ENCODE measurements at regions not wholly inside any gene's neighbourhood (a gene's known extent, or its start where the extent isn't known, plus 50 kb on each side); places are given as distances from the start of the nearest gene placed in this dataset.

DNA sequence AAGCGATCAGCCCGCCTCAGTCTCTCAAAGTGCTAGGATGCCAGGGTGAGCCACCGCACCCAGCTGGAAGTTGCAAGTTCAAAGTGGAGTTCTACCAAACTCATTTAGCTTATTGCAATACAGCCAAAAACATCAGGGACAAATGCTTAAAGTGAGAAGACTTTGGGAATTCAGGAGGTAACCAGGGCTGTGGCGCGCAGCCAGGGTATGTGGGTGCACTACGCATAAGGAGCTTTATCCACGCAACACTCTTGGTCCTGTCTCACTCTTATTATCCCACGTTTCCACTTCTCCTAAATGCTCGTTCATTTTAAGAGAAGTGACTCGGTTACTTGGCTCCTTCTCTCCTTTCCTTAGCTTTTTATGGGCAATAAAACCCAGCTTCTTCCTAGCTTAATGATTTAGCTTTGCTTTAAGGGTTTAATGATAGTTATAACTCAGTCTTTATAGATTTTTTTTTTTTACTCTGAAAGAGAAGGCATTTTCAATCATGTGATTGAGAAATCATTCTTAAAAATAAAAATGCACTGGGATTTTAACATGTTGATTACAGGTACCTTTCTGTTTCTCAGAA lies 199.8 kb downstream of the KCNE4 start:
- Histone ChIP-seq H3K9ac (ENCODE audit: low read length in 2 of 2) (no peak overlapping the region), H3K36me3 (ENCODE audit: control insufficient read depth in 2 of 2, insufficient read depth in 2 of 2, low read length in 2 of 2) (no peaks in the 10 kb centered on the region), H3K27me3 (ENCODE audit: control insufficient read depth in 1 of 2, insufficient read depth in 2 of 2, low read length in 2 of 2) (no peaks in the 10 kb centered on the region), H3K4me3 (ENCODE audit: low read length in 2 of 2) (no peak overlapping the region), H3K4me1 (ENCODE audit: control insufficient read depth, insufficient read depth, low read length) (no peaks in the 10 kb centered on the region), H3K27ac (ENCODE audit: low read length) (no peak overlapping the region), H3K9me3 (ENCODE audit: control insufficient read depth in 2 of 2, low read length in 2 of 2) (no peaks in the 10 kb centered on the region)

DNA sequence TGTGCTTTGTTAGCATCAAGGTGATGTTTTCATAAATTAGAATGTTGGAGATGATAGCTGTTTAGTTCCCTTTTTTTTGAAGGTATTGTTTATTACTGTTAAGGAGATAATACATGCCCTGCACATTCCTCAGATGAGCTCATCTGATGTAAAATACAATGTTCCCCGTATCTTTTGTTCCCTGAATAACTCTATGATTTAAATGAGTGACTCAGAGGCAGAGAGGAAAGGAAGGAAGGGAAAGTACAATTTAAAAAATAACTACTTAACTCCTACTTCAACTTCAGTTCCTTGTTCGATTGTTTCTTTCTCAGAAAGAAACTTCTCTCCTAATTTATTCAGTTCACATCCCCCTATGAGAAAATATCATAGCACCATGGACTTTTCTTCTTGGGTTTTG lies 208.7 kb downstream of the KCNE4 start:
- Histone ChIP-seq H3K4me3 (ENCODE audit: low read length in 2 of 2) (no peak overlapping the region), H3K36me3 (ENCODE audit: control insufficient read depth in 2 of 2, insufficient read depth in 2 of 2, low read length in 2 of 2) (no peaks in the 10 kb centered on the region), H3K27ac (ENCODE audit: low read length) (no peak overlapping the region), H3K9me3 (ENCODE audit: control insufficient read depth in 2 of 2, low read length in 2 of 2) (no peaks in the 10 kb centered on the region), H3K4me1 (ENCODE audit: control insufficient read depth, insufficient read depth, low read length) (no peaks in the 10 kb centered on the region), H3K27me3 (ENCODE audit: control insufficient read depth in 1 of 2, insufficient read depth in 2 of 2, low read length in 2 of 2) (no peaks in the 10 kb centered on the region), H3K9ac (ENCODE audit: low read length in 2 of 2) (no peak overlapping the region)

DNA sequence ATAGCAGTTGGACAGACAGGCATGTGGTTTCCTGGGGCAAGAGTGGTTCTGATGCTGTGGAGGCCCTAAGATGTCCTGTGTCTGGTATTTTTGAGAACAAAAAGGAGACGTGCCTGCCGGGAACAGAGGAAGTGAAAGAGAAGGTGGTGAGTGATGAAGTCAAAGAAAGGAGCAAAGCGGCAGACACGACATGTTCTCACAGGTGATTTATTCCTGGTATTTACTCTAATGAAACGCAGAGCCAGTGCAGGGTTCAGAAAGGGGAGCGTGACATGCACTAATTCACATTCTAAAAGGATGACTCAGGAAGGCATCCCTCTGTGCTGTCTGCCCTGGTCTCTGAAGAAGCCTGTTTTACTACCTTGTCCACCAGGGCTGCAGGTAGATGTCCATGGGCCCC lies 211.0 kb downstream of the KCNE4 start:
- Histone ChIP-seq H3K9ac (ENCODE audit: low read length in 2 of 2) (no peak overlapping the region), H3K4me1 (ENCODE audit: control insufficient read depth, insufficient read depth, low read length) (no peaks in the 10 kb centered on the region), H3K27me3 (ENCODE audit: control insufficient read depth in 1 of 2, insufficient read depth in 2 of 2, low read length in 2 of 2) (no peaks in the 10 kb centered on the region), H3K4me3 (ENCODE audit: low read length in 2 of 2) (no peak overlapping the region), H3K9me3 (ENCODE audit: control insufficient read depth in 2 of 2, low read length in 2 of 2) (no peaks in the 10 kb centered on the region), H3K36me3 (ENCODE audit: control insufficient read depth in 2 of 2, insufficient read depth in 2 of 2, low read length in 2 of 2) (no peaks in the 10 kb centered on the region), H3K27ac (ENCODE audit: low read length) (no peak overlapping the region)

GRCh38 chr2:223264541-223265193 lies 212.7 kb downstream of the KCNE4 start:
- Histone ChIP-seq H3K27ac (ENCODE audit: low read length) (no peak overlapping the region), H3K9me3 (ENCODE audit: control insufficient read depth in 2 of 2, low read length in 2 of 2) (no peaks in the 10 kb centered on the region), H3K9ac (ENCODE audit: low read length in 2 of 2) (no peak overlapping the region), H3K4me3 (ENCODE audit: low read length in 2 of 2) (no peak overlapping the region), H3K4me1 (ENCODE audit: control insufficient read depth, insufficient read depth, low read length) (no peaks in the 10 kb centered on the region), H3K27me3 (ENCODE audit: control insufficient read depth in 1 of 2, insufficient read depth in 2 of 2, low read length in 2 of 2) (no peaks in the 10 kb centered on the region), H3K36me3 (ENCODE audit: control insufficient read depth in 2 of 2, insufficient read depth in 2 of 2, low read length in 2 of 2) (no peaks in the 10 kb centered on the region)

- no peaks in the 10 kb centered on the region for H3K36me3 ChIP-seq (ENCODE audit: control insufficient read depth in 2 of 2, insufficient read depth in 2 of 2, low read length in 2 of 2)
- no peaks in the 10 kb centered on the region for H3K9me3 ChIP-seq (ENCODE audit: control insufficient read depth in 2 of 2, low read length in 2 of 2)
- no peaks in the 10 kb centered on the region for H3K27me3 ChIP-seq (ENCODE audit: control insufficient read depth in 1 of 2, insufficient read depth in 2 of 2, low read length in 2 of 2)
- H3K4me1 ChIP-seq (ENCODE audit: control insufficient read depth, insufficient read depth, low read length): no peaks in the 10 kb centered on the region
- H3K27ac ChIP-seq (ENCODE audit: low read length): no peak overlapping the region
- H3K4me3 ChIP-seq (ENCODE audit: low read length in 2 of 2): no peak overlapping the region
- H3K9ac ChIP-seq (ENCODE audit: low read length in 2 of 2): no peak overlapping the region
These were observed 215.4 kb downstream of the KCNE4 start for GRCh38 chr2:223267160-223267951.

- Histone ChIP-seq H3K4me3 (ENCODE audit: low read length in 2 of 2) (no peak overlapping the region), H3K36me3 (ENCODE audit: control insufficient read depth in 2 of 2, insufficient read depth in 2 of 2, low read length in 2 of 2) (no peaks in the 10 kb centered on the region), H3K9ac (ENCODE audit: low read length in 2 of 2) (no peak overlapping the region), H3K27me3 (ENCODE audit: control insufficient read depth in 1 of 2, insufficient read depth in 2 of 2, low read length in 2 of 2) (no peaks in the 10 kb centered on the region), H3K9me3 (ENCODE audit: control insufficient read depth in 2 of 2, low read length in 2 of 2) (no peaks in the 10 kb centered on the region), H3K27ac (ENCODE audit: low read length) (no peak overlapping the region), H3K4me1 (ENCODE audit: control insufficient read depth, insufficient read depth, low read length) (no peaks in the 10 kb centered on the region)
These were observed 217.4 kb downstream of the KCNE4 start for GRCh38 chr2:223269386-223269785.

GRCh38 chr2:223270548-223270947 lies 218.6 kb downstream of the KCNE4 start:
- Histone ChIP-seq H3K36me3 (ENCODE audit: control insufficient read depth in 2 of 2, insufficient read depth in 2 of 2, low read length in 2 of 2) (no peaks in the 10 kb centered on the region), H3K27me3 (ENCODE audit: control insufficient read depth in 1 of 2, insufficient read depth in 2 of 2, low read length in 2 of 2) (no peaks in the 10 kb centered on the region), H3K27ac (ENCODE audit: low read length) (no peak overlapping the region), H3K4me3 (ENCODE audit: low read length in 2 of 2) (no peak overlapping the region), H3K9me3 (ENCODE audit: control insufficient read depth in 2 of 2, low read length in 2 of 2) (no peaks in the 10 kb centered on the region), H3K9ac (ENCODE audit: low read length in 2 of 2) (no peak overlapping the region), H3K4me1 (ENCODE audit: control insufficient read depth, insufficient read depth, low read length) (no peaks in the 10 kb centered on the region)

DNA sequence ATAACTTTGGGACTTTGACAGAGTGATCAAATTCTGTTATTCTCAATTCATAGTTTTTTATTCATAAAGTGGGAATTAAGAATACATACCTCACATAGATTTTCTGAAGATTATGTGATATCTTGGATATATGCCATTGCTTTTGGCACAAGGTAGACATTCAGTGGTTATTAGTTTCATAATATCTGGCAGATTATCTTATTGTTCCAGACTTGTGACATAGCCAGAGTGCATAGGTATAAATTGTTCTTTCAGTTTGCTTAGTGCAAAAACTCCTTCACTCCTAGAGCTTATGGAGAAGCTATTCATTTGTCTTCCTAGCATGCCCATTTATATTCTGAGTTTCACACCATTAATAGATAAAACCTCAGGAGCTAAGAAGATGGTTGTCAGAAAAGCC lies 222.0 kb downstream of the KCNE4 start:
- Histone ChIP-seq H3K9me3 (ENCODE audit: control insufficient read depth in 2 of 2, low read length in 2 of 2) (no peaks in the 10 kb centered on the region), H3K4me3 (ENCODE audit: low read length in 2 of 2) (no peak overlapping the region), H3K4me1 (ENCODE audit: control insufficient read depth, insufficient read depth, low read length) (no peaks in the 10 kb centered on the region), H3K27ac (ENCODE audit: low read length) (no peak overlapping the region), H3K36me3 (ENCODE audit: control insufficient read depth in 2 of 2, insufficient read depth in 2 of 2, low read length in 2 of 2) (no peaks in the 10 kb centered on the region), H3K9ac (ENCODE audit: low read length in 2 of 2) (no peak overlapping the region), H3K27me3 (ENCODE audit: control insufficient read depth in 1 of 2, insufficient read depth in 2 of 2, low read length in 2 of 2) (no peaks in the 10 kb centered on the region)

GRCh38 chr2:223282221-223282620 lies 230.2 kb downstream of the KCNE4 start:
- Histone ChIP-seq H3K36me3 (ENCODE audit: control insufficient read depth in 2 of 2, insufficient read depth in 2 of 2, low read length in 2 of 2) (no peaks in the 10 kb centered on the region), H3K27me3 (ENCODE audit: control insufficient read depth in 1 of 2, insufficient read depth in 2 of 2, low read length in 2 of 2) (no peaks in the 10 kb centered on the region), H3K4me3 (ENCODE audit: low read length in 2 of 2) (no peak overlapping the region), H3K9ac (ENCODE audit: low read length in 2 of 2) (no peak overlapping the region), H3K4me1 (ENCODE audit: control insufficient read depth, insufficient read depth, low read length) (no peaks in the 10 kb centered on the region), H3K27ac (ENCODE audit: low read length) (no peak overlapping the region), H3K9me3 (ENCODE audit: control insufficient read depth in 2 of 2, low read length in 2 of 2) (no peaks in the 10 kb centered on the region)

DNA sequence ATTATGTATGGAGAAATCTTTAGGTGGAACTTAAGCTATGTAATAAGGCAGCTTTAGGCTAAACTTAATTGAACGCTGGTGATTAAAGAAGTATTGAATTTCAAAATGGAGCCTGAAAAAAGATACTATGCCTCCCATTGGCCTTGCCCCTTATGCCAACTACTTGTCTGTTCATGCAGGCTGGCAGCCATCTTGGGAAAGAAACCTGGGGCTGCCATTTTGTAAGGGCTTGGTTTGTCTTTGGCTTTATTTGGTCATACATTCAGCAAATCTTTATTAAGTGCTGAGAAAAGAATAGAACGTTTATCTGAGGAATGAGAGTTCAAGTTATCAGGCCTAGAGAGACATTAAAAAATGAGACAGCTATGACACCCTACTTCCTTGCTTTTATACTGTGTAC lies 231.3 kb downstream of the KCNE4 start:
- no peak overlapping the region for H3K9ac ChIP-seq (ENCODE audit: low read length in 2 of 2)
- H3K36me3 ChIP-seq (ENCODE audit: control insufficient read depth in 2 of 2, insufficient read depth in 2 of 2, low read length in 2 of 2): no peaks in the 10 kb centered on the region

GRCh38 chr2:223283771-223284170 lies 231.8 kb downstream of the KCNE4 start:
- Histone ChIP-seq H3K9ac (ENCODE audit: low read length in 2 of 2) (no peak overlapping the region), H3K4me1 (ENCODE audit: control insufficient read depth, insufficient read depth, low read length) (no peaks in the 10 kb centered on the region), H3K27me3 (ENCODE audit: control insufficient read depth in 1 of 2, insufficient read depth in 2 of 2, low read length in 2 of 2) (no peaks in the 10 kb centered on the region), H3K36me3 (ENCODE audit: control insufficient read depth in 2 of 2, insufficient read depth in 2 of 2, low read length in 2 of 2) (no peaks in the 10 kb centered on the region), H3K27ac (ENCODE audit: low read length) (no peak overlapping the region), H3K9me3 (ENCODE audit: control insufficient read depth in 2 of 2, low read length in 2 of 2) (no peaks in the 10 kb centered on the region), H3K4me3 (ENCODE audit: low read length in 2 of 2) (no peak overlapping the region)

More for the DNA sequence above, 231.3 kb downstream of the KCNE4 start:
- no peaks in the 10 kb centered on the region for H3K27me3 ChIP-seq (ENCODE audit: control insufficient read depth in 1 of 2, insufficient read depth in 2 of 2, low read length in 2 of 2)
- no peak overlapping the region for H3K27ac ChIP-seq (ENCODE audit: low read length)
- H3K4me1 ChIP-seq (ENCODE audit: control insufficient read depth, insufficient read depth, low read length): no peaks in the 10 kb centered on the region
- H3K4me3 ChIP-seq (ENCODE audit: low read length in 2 of 2): no peak overlapping the region
- H3K9me3 ChIP-seq (ENCODE audit: control insufficient read depth in 2 of 2, low read length in 2 of 2): no peaks in the 10 kb centered on the region

Data from stomach smooth muscle (tissue), 2 donors.